ENCODE measurements at regions not wholly inside any gene's neighbourhood (a gene's known extent, or its start where the extent isn't known, plus 50 kb on each side); places are given as distances from the start of the nearest gene placed in this dataset.
"Not testable (repeated sequence)": the region's sequence is repeated elsewhere in the genome, so short reads cannot be mapped to it uniquely, and the experiment has no call there.

GRCh38 chr3:74048699-74049098 lies 424.0 kb upstream of the PDZRN3 start:
- DNase-seq (no peak), ATAC-seq (ENCODE audit: poor library complexity) (no peak)
- intact Hi-C loops (cut with DNase I), result no loop called here

GRCh38 chr3:74045000-74045399 lies 420.3 kb upstream of the PDZRN3 start:
- intact Hi-C loops (cut with DNase I), result no loop called here
- ATAC-seq (ENCODE audit: poor library complexity) (no peak), DNase-seq (no peak)

- ATAC-seq (ENCODE audit: poor library complexity), result no peak
- DNase-seq, result no peak
- intact Hi-C loops (cut with DNase I), result no loop called here
These were observed 416.4 kb upstream of the PDZRN3 start for GRCh38 chr3:74041068-74041675.

GRCh38 chr3:74039105-74039504 lies 414.4 kb upstream of the PDZRN3 start:
- intact Hi-C loops (cut with DNase I), result no loop called here
- ATAC-seq (ENCODE audit: poor library complexity), result no peak

GRCh38 chr3:74036568-74036967 lies 411.8 kb upstream of the PDZRN3 start:
- intact Hi-C loops (cut with DNase I), result no loop called here
- ATAC-seq (ENCODE audit: poor library complexity), result no peak
- no peak for DNase-seq

More at GRCh38 chr3:74039105-74039504, 414.4 kb upstream of the PDZRN3 start:
- no peak for DNase-seq

GRCh38 chr3:74036102-74036501 lies 411.4 kb upstream of the PDZRN3 start:
- intact Hi-C loops (cut with DNase I), result no loop called here

GRCh38 chr3:74033806-74034205 lies 409.1 kb upstream of the PDZRN3 start:
- intact Hi-C loops (cut with DNase I), result no loop called here
- no peak for DNase-seq

More at GRCh38 chr3:74036102-74036501, 411.4 kb upstream of the PDZRN3 start:
- no peak for ATAC-seq (ENCODE audit: poor library complexity)
- DNase-seq, result no peak

GRCh38 chr3:74033381-74033780 lies 408.6 kb upstream of the PDZRN3 start:
- intact Hi-C loops (cut with DNase I), result no loop called here
- DNase-seq, result no peak
- no peak for ATAC-seq (ENCODE audit: poor library complexity)

More at GRCh38 chr3:74033806-74034205, 409.1 kb upstream of the PDZRN3 start:
- no peak for ATAC-seq (ENCODE audit: poor library complexity)

GRCh38 chr3:74027121-74027520 lies 402.4 kb upstream of the PDZRN3 start:
- ATAC-seq (ENCODE audit: poor library complexity) (no peak), DNase-seq (no peak)
- intact Hi-C loops (cut with DNase I), result no loop called here

- DNase-seq (no peak), ATAC-seq (ENCODE audit: poor library complexity) (no peak)
- intact Hi-C loops (cut with DNase I), result no loop called here
These were observed 398.7 kb upstream of the PDZRN3 start for GRCh38 chr3:74023395-74023794.

GRCh38 chr3:74021449-74021848 lies 396.7 kb upstream of the PDZRN3 start:
- intact Hi-C loops (cut with DNase I), result no loop called here
- ATAC-seq (ENCODE audit: poor library complexity), result no peak
- DNase-seq, result no peak

GRCh38 chr3:74009961-74010844 lies 385.5 kb upstream of the PDZRN3 start:
- ATAC-seq (ENCODE audit: poor library complexity) (no peak), DNase-seq (no peak)
- intact Hi-C loops (cut with DNase I), result no loop called here

GRCh38 chr3:74004386-74004785 lies 379.6 kb upstream of the PDZRN3 start:
- intact Hi-C loops (cut with DNase I), result no loop called here
- ATAC-seq (ENCODE audit: poor library complexity), result peak; percentile 39
- no peak for DNase-seq

- DNase-seq (no peak), ATAC-seq (ENCODE audit: poor library complexity) (peak; percentile 66)
- intact Hi-C loops (cut with DNase I), result no loop called here
These were observed 379.0 kb upstream of the PDZRN3 start for GRCh38 chr3:74003734-74004133.

GRCh38 chr3:74001436-74001835 lies 376.7 kb upstream of the PDZRN3 start:
- no peak for ATAC-seq (ENCODE audit: poor library complexity)
- intact Hi-C loops (cut with DNase I), result no loop called here
- DNase-seq, result no peak

- ATAC-seq (ENCODE audit: poor library complexity) (peak; percentile 31), DNase-seq (no peak)
- intact Hi-C loops (cut with DNase I), result no loop called here
These were observed 376.0 kb upstream of the PDZRN3 start for GRCh38 chr3:74000725-74001124.

GRCh38 chr3:73999501-73999900 lies 374.8 kb upstream of the PDZRN3 start:
- DNase-seq (no peak), ATAC-seq (ENCODE audit: poor library complexity) (no peak)
- intact Hi-C loops (cut with DNase I), result no loop called here

GRCh38 chr3:73990691-73991090 lies 365.9 kb upstream of the PDZRN3 start:
- intact Hi-C loops (cut with DNase I); DNase-seq: not testable (repeated sequence)

GRCh38 chr3:73966733-73967132 lies 342.0 kb upstream of the PDZRN3 start:
- DNase-seq (no peak), ATAC-seq (ENCODE audit: poor library complexity) (no peak)
- intact Hi-C loops (cut with DNase I), result no loop called here

More at GRCh38 chr3:73990691-73991090, 365.9 kb upstream of the PDZRN3 start:
- not testable (repeated sequence) for ATAC-seq (ENCODE audit: poor library complexity)

GRCh38 chr3:73964818-73965217 lies 340.1 kb upstream of the PDZRN3 start:
- DNase-seq, result no peak
- no peak for ATAC-seq (ENCODE audit: poor library complexity)
- intact Hi-C loops (cut with DNase I), result no loop called here
